Memory B cell (primary cell): ENCODE measurements at regions not wholly inside any gene's neighbourhood (a gene's known extent, or its start where the extent isn't known, plus 50 kb on each side); places are given as distances from the start of the nearest gene placed in this dataset.
"Not testable (repeated sequence)": the region's sequence is repeated elsewhere in the genome, so short reads cannot be mapped to it uniquely, and the experiment has no call there.

Source experiments
- ATAC-seq: fragments of 150-1000 bp; cut with Tn5 transposase; 2 replicates; pipeline ENCODE4 v1.10.0; 2021; ENCODE audit warnings: low read depth, mild to moderate bottlenecking, moderate library complexity
- DNase-seq, 2 donors: peaks; one replicate each; pipeline ENCODE4 v3.0.0; 2022; ENCODE audit warnings: low spot score in 2 of 2
- H3K27ac Mint-ChIP-seq: one replicate; pipeline ENCODE4 v1.8.0; 2022; ENCODE audit warnings: mild to moderate bottlenecking, moderate library complexity, mixed read lengths
- H3K27me3 Mint-ChIP-seq: one replicate; pipeline ENCODE4 v1.8.0; 2022; ENCODE audit warnings: mixed read lengths
- H3K36me3 Mint-ChIP-seq: one replicate; pipeline ENCODE4 v1.8.0; 2022; ENCODE audit warnings: mild to moderate bottlenecking, mixed read lengths
- H3K4me1 Mint-ChIP-seq: one replicate; pipeline ENCODE4 v1.8.0; 2022; ENCODE audit warnings: mixed read lengths
- H3K4me3 Mint-ChIP-seq: one replicate; pipeline ENCODE4 v1.8.0; 2022; ENCODE audit warnings: mild to moderate bottlenecking, moderate library complexity, mixed read lengths
- H3K9me3 Mint-ChIP-seq: one replicate; pipeline ENCODE4 v1.8.0; 2022; ENCODE audit warnings: mixed read lengths

DNA sequence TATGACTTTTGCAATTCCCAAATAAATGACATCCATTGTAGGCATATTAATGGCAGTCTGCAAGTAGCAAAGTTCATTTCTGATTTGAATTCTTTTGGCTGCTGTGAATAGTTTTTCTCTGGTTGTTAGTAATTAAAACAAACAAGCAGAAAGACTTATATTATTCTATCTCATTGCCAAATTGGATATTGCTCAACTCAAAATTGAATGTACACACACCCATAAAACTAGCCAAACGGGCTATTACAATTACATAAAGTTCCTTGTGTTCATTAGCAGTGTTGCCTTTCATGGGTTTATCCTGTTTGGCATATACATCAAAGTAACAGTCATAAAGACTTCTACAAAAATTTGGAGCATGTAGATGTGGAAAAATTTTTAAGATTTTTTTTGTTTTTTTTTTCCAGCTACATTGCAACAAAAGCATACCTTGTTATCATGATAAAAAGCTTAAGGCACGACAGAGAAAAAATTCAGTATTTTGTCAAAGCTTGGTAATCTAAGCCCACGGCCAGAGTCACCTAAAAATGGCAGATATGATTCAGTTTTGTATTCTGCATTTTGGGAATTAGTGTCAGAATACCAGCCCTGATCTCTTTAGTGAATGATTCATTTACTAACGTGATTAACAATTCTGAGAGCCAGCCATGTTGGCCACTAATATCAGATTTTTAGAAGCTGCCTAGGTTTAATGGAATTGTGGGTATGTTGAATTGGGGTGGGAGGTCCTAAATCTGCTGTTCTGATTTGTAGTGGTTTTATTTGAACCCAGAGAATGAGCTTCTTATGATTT is 108.4 kb downstream of the KLF5 start:
- peaks cover 2% of the 10 kb centered on the region for H3K9me3 Mint-ChIP-seq
- no peak overlapping the region for H3K27ac Mint-ChIP-seq
- H3K36me3 Mint-ChIP-seq: no peaks in the 10 kb centered on the region
- peaks cover 2% of the 10 kb centered on the region for H3K27me3 Mint-ChIP-seq
- no peaks in the 10 kb centered on the region for H3K4me1 Mint-ChIP-seq
- no peak for ATAC-seq
- no peak for DNase-seq
- no peak overlapping the region for H3K4me3 Mint-ChIP-seq

DNA sequence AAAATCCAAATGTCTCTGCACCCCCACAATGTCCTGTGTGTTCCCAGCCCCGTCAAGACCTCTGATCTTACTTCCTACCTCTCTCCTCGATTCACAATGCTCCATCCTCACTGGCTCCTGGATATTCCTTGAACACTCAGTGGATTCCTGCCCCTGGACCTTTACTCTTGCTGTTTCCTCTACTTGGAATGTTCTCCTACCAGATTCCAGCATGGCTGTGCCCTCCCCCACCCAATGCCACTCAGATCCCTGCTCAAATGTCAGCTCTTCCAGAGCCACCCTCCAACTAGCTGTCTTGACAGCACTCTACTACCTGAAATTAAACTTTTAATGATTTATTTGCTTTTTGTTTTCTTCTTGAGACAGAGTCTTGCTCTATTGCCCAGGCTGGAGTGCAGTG is 107.4 kb downstream of the KLF5 start:
- Mint-ChIP-seq H3K4me1 (no peaks in the 10 kb centered on the region), H3K27me3 (peaks cover 2% of the 10 kb centered on the region), H3K36me3 (no peaks in the 10 kb centered on the region), H3K4me3 (no peak overlapping the region), H3K9me3 (peaks cover 2% of the 10 kb centered on the region), H3K27ac (no peak overlapping the region)
- DNase-seq (no peak), ATAC-seq (no peak)

DNA sequence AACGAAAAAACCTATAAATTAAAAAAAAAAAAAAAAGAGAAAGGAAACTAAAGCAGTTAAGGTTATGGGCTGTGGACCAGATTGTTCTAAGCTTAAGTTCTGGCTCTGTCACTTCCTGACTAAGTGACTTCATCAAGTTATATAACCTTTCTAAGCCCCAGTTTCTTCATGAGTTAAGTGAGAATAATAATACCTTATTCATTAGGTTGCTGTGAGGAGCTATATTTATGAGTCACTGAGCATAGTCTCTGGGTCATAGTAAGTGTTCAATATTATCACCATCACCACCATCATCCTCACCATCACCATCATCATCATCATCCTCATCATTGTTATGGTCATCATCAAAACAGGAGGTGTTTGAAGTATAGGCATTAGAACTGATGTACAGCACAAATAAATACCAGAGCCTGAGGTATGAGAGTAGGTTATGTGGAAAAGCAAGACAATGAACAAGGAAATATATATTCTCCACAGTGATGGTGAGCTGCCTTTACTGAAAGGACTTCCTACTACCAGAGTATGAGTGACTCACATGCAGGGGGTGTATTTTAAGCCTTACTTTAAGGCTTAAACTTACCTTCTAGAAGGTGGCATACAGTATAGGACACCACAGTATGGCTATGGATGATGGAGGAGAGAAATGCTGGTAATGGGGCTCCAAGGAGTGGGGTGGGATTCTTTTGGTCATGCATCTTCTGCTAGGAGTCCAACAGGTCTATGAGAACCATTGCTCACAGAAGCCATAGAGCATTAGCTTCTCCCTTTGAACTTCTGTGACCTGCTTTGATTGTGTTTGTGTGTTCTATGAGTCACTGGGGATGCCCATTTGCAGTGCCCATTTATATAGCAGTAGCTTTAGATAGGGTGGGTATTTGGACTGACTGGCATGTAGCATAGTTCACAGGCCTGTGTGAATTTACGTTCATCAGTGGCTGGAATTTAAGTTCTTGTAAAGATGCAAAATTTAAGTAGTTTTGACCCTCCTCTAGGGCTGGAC is 104.4 kb downstream of the KLF5 start:
- Mint-ChIP-seq H3K36me3 (no peaks in the 10 kb centered on the region), H3K4me1 (no peaks in the 10 kb centered on the region), H3K27ac (no peak overlapping the region), H3K9me3 (peaks cover 5% of the 10 kb centered on the region), H3K4me3 (no peak overlapping the region), H3K27me3 (peaks cover 2% of the 10 kb centered on the region)
- DNase-seq (no peak), ATAC-seq (no peak)

DNA sequence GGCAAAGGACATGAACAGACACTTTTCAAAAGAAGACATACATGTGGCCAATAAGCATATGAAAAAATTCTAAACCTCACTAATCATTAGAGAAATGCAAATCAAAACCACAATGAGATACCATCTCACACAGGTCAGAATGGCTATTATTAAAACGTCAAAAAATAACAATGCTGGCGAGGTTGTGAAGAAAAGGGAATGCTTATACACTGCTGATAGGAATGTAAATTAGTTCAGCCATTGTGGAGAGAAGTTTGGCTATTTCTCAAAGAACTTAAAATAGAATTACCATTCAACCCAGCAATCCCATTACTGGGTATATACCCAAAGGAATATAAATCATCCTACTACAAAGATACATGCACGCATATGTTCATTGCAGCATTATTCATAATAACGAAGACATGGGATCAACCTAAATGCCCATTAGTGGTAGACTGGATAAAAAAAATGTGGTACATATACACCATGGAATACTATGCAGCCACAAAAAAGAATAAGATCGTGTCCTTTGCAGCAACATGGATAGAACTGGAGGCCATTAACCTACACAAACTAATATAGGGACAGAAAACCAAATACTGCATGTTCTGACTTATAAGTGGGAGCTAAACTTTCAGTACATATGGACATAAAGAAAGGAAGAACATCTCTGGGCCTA is 101.7 kb downstream of the KLF5 start:
- H3K4me1 Mint-ChIP-seq, H3K9me3 Mint-ChIP-seq, ATAC-seq, H3K36me3 Mint-ChIP-seq, H3K27ac Mint-ChIP-seq, DNase-seq, H3K27me3 Mint-ChIP-seq, H3K4me3 Mint-ChIP-seq: not testable (repeated sequence)

DNA sequence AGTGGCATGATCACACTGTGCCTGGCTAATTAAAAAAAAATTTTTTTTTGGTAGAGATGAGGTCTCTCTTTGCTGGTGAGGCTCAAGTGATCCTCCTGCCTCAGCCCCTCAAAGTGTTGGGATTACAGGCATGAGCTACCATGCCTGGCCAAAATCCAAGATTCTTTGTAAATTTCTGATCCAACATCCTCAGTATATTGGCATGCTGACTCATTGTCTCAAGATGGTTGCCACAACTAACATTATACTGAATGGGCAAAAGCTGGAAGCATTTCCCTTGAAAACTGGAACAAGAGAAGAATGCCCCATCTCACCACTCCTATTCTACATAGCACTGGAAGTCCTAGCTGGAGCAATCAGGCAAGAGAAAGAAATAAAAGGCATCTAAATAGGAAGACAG is 100.0 kb downstream of the KLF5 start:
- H3K4me3 Mint-ChIP-seq: no peak overlapping the region
- H3K27me3 Mint-ChIP-seq: no peaks in the 10 kb centered on the region
- no peak overlapping the region for H3K27ac Mint-ChIP-seq
- no peaks in the 10 kb centered on the region for H3K36me3 Mint-ChIP-seq
- ATAC-seq (no peak), DNase-seq (no peak)
- H3K9me3 Mint-ChIP-seq: peaks cover 3% of the 10 kb centered on the region
- H3K4me1 Mint-ChIP-seq: no peaks in the 10 kb centered on the region

DNA sequence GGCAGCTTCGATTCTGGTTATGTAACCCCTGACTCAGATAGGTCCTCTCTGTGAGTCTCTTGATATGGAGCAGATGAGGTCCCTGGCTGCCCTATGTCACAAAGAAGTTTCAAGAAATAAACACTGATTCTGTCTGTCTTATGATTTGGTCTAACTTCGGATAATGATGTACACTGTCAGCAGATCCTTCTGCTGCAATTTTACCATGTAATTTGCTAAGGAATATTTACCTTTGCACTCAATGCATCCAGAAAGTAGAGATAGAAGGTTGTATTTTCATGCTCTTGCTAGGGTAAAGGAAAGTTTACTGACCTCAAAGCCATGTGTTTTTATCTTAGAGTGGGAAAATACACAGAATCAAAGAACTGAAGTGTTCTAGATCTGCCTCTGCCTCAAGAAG is 98.2 kb downstream of the KLF5 start:
- Mint-ChIP-seq H3K36me3 (no peaks in the 10 kb centered on the region), H3K27ac (no peak overlapping the region), H3K4me1 (no peaks in the 10 kb centered on the region), H3K9me3 (peaks cover 3% of the 10 kb centered on the region), H3K4me3 (no peak overlapping the region), H3K27me3 (no peaks in the 10 kb centered on the region)
- no peak for DNase-seq
- no peak for ATAC-seq

DNA sequence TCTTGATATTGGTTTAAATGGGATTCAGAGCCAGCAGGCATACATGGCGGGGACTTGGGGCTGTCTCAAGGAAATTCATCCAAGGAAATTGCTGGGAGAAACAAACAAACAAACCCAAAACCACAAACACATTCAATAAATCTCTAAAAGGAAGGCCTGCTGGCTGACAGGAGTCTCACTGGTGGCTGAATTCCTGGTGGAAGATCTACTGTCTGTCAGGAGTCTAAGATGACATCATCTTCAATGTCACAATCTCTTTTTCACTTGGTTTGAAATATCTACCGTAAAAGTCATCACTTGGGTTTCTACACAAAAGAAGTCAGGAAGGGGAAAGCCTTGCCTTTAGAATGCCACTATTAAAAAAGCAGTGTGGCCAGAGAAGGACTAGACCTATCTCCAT is 87.9 kb downstream of the KLF5 start:
- Mint-ChIP-seq H3K27me3 (peaks cover 2% of the 10 kb centered on the region), H3K9me3 (peaks cover 1% of the 10 kb centered on the region), H3K4me3 (no peak overlapping the region), H3K4me1 (no peaks in the 10 kb centered on the region), H3K27ac (no peak overlapping the region), H3K36me3 (no peaks in the 10 kb centered on the region)
- ATAC-seq: no peak
- no peak for DNase-seq

DNA sequence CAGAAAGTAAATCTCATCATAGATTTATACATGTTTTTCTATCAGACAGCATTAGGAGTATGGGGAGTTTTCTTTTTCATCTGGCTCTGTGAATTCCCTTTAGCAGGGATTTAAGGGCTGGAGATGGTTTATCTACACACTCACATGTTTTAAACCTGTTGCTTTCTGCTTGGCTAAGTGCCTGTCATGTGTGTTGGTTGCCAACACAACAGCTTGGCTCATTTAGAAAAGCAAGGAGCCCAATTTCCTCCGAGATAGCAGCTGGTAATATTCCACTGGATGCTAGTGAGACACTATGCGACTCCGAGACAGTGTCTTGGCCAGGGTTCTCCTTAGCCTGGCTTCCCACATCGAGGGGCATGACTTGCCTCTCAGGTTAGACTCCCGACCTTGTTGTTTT is 83.3 kb downstream of the KLF5 start:
- DNase-seq (no peak), ATAC-seq (no peak)
- peaks cover 1% of the 10 kb centered on the region for H3K9me3 Mint-ChIP-seq
- no peaks in the 10 kb centered on the region for H3K4me1 Mint-ChIP-seq
- no peak overlapping the region for H3K4me3 Mint-ChIP-seq
- peaks cover 2% of the 10 kb centered on the region for H3K27me3 Mint-ChIP-seq
- no peak overlapping the region for H3K27ac Mint-ChIP-seq
- H3K36me3 Mint-ChIP-seq: no peaks in the 10 kb centered on the region

DNA sequence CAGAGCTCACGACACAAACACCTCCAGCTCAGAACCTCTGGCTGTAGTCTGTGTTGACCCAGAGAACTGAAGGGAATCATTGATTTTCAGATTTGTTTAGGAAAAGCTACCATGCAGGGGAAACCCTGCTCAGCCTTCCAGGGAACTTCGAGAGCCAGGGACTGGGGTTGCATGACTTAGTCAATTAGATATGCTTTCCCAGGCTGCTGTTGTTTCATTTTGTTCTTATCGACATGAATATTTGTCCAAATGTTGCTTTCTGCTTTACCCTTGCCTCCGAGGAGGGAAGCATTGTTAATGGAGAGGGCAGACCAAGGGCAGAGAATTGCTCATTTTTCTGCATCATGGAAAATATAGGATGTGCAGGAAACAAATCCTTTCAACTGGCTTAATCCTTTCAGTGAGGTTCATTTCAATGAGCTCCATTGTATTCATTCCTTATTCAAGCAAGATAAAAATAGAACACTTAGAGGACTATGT is 82.5 kb downstream of the KLF5 start:
- Mint-ChIP-seq H3K27ac (no peak overlapping the region), H3K4me1 (no peaks in the 10 kb centered on the region)
- no peak for ATAC-seq

DNA sequence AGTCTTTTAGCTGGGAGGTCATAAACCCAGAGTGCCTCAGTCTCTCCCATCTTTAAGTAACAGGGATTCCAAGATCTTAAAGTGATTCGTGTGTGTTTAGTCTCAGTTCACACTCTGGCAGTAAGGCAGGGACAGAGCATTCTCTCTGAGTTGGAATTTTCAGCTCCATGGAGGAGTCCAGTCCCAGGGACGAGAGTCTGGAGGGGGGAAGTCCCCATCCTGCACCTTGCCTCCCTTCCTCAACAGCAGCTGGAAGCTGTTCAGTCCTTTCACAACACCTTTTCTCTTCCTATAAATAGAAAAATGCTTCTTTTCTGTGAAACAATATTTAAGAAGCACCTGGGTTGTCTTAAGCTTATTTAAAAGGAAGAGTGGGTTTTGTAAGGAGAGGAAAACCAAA is 82.0 kb downstream of the KLF5 start:
- H3K4me1 Mint-ChIP-seq: no peaks in the 10 kb centered on the region
- DNase-seq: no peak
- H3K27me3 Mint-ChIP-seq: peaks cover 2% of the 10 kb centered on the region
- H3K4me3 Mint-ChIP-seq: no peak overlapping the region
- no peaks in the 10 kb centered on the region for H3K36me3 Mint-ChIP-seq
- H3K27ac Mint-ChIP-seq: no peak overlapping the region
- no peak for ATAC-seq
- peaks cover 1% of the 10 kb centered on the region for H3K9me3 Mint-ChIP-seq

More for the DNA sequence above, 82.5 kb downstream of the KLF5 start:
- no peak for DNase-seq
- Mint-ChIP-seq H3K27me3 (peaks cover 2% of the 10 kb centered on the region), H3K9me3 (peaks cover 1% of the 10 kb centered on the region), H3K36me3 (no peaks in the 10 kb centered on the region), H3K4me3 (no peak overlapping the region)

DNA sequence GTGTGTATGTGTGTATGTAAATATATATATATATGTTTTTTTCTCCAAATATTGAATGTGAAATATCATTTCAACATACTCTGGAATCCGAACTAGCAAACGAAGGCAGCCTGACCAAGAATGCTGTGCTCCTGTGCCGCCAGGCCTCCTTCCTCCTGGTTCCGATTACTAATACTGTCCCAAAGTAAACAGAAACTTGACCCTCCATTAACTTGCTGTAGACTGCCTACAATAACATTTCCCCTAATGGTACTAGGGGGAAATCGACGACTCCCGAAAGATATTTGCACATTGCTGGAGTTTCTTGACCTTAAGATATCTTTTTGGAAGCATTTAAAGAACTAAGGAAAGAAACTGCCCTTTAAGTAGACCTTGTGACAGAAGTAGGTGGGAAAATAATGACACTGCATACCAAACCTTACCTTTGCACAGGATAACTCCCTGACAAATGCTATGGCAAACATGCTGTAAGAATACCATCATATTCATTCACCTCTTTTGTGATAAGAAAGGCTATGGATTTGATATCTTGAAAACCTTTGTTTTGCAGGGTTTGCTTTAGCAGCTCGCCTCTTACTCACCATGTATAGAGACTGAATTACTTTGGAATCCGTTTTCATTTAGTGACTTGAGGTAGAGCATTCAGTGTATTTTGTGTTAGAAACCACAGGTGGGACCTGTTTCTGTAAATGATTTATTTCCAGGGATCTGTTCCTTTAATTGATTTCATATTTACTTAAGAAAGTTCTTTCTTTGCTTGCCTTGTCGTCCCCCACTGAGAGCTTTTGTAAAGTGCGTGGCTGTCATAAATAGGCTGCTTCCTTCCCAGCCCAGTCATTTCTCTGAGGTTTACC is 80.1 kb downstream of the KLF5 start:
- H3K27me3 Mint-ChIP-seq: peaks cover 3% of the 10 kb centered on the region
- H3K4me1 Mint-ChIP-seq: no peaks in the 10 kb centered on the region
- H3K27ac Mint-ChIP-seq: no peak overlapping the region
- H3K4me3 Mint-ChIP-seq: no peak overlapping the region
- ATAC-seq (no peak), DNase-seq (no peak)
- no peaks in the 10 kb centered on the region for H3K36me3 Mint-ChIP-seq
- peaks cover 1% of the 10 kb centered on the region for H3K9me3 Mint-ChIP-seq

DNA sequence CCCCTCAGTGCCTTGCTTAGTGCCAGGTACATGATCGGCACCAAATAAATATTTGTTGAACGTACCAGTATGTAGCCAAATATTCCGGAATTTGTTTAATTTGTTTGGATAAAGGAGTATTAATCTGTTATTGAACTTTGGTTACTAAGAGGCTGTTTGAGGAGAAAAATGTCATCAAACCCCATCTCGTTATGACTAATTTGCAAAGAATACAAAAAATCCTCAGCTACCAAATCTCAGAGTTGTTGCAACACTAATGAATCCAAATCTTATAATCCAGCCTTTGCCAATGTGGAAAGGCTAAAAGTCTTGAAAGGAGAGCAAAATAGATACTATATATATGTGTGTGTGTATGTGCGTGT is 79.5 kb downstream of the KLF5 start:
- DNase-seq: no peak
- Mint-ChIP-seq H3K4me1 (no peaks in the 10 kb centered on the region), H3K36me3 (no peaks in the 10 kb centered on the region), H3K27ac (no peak overlapping the region), H3K4me3 (no peak overlapping the region), H3K9me3 (peaks cover 1% of the 10 kb centered on the region), H3K27me3 (peaks cover 5% of the 10 kb centered on the region)
- ATAC-seq: no peak

DNA sequence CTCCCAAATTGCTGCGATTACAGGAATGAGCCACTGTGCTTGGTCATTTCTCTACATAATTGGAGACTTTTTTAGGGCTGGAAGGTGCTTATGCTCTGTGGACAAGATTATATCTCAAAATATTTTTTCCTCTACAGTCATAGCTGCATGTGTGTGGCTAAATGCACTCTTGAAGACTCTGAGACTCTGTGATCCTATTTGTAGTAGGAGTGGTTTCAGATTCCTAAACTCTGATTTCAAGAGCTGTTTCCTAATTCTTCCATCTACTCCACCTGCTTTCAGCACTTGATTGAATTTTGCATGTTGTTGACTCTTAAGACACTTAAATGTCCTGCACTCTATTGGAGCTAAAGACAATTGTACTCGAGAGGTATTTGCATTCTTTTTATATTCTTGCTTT is 78.0 kb downstream of the KLF5 start:
- no peak overlapping the region for H3K4me3 Mint-ChIP-seq
- H3K27me3 Mint-ChIP-seq: peaks cover 5% of the 10 kb centered on the region
- DNase-seq (no peak), ATAC-seq (no peak)
- no peak overlapping the region for H3K27ac Mint-ChIP-seq
- H3K36me3 Mint-ChIP-seq: no peaks in the 10 kb centered on the region
- no peaks in the 10 kb centered on the region for H3K4me1 Mint-ChIP-seq
- no peaks in the 10 kb centered on the region for H3K9me3 Mint-ChIP-seq
